ENCODE measurements at regions not wholly inside any gene's neighbourhood (a gene's known extent, or its start where the extent isn't known, plus 50 kb on each side); places are given as distances from the start of the nearest gene placed in this dataset.

DNA sequence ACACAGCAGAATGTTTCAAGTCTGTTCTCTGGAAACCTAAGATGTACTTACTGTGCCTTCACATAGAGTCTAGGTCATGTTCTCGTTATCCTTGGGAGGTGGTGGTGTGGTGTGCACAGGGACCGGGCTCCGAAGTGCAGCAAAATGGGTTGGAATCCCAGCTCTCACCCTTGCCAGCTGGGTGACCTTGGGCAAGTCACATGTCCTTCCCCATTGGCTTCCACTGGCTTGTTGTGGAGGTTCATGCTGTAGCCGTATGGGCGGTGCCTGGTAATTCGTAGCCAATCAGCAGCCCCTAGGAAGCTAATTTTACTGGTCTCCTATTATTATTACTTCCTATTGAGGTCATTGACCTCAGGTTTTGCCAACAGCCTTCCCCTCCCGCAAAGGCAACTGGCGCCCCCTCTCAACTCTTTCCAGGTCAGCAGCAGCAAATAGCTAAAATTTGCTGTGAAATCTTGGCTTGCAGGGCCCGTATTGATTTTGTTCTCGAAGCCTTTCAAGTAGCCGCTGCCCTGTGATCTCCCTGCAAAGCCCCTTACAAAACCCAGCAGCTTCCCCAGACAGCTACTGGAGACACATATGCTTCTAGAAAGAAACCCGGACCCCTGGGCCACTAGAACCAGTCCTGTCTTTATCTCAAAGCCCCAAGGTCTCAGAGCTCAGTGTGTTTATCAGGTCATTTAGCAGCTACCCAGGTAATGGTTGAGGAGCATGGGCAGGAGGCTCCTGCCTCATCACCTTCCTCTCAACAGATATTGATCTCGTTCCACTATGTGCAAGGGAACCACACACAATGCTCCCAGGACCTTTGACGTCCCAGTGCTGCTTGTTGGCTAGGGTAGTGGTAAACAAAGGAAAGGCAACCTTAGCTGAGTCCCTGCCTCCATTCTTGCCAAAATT, 66.5 kb upstream of the SLC1A4 start:
- Histone ChIP-seq H3K9ac (ENCODE audit: extremely low read depth, insufficient read length, low read length) (no peak overlapping the region), H2BK20ac (ENCODE audit: low read depth, low read length, poor library complexity, severe bottlenecking) (no peak overlapping the region), H3K4me1 (ENCODE audit: insufficient read depth, low read length) (peaks cover 5% of the 10 kb centered on the region; the same call in 1 of the 2 replicates), H3K56ac (ENCODE audit: insufficient read length, low read depth, low read length) (no peak overlapping the region), H3K27ac (ENCODE audit: insufficient read length, low read depth, low read length) (no peak overlapping the region), H2BK120ac (ENCODE audit: low read depth, low read length, poor library complexity, severe bottlenecking) (no peak overlapping the region), H4K8ac (replicated peaks; ENCODE audit: insufficient read length, low read depth, low read length) (no peak overlapping the region), H2AK5ac (ENCODE audit: insufficient read length, low read length) (no peak overlapping the region), H2BK5ac (ENCODE audit: insufficient read length, low read length) (no peak overlapping the region), H4K91ac (ENCODE audit: insufficient read length, low read depth, low read length) (no peak overlapping the region), H4K5ac (ENCODE audit: insufficient read length, low read depth, low read length) (no peak overlapping the region), H2BK15ac (ENCODE audit: low read depth, low read length) (no peak overlapping the region), H3T11ph (ENCODE audit: low read length) (no peak overlapping the region), H3K4me2 (ENCODE audit: insufficient read depth, insufficient read length, low read length) (no peak overlapping the region), H3K23ac (ENCODE audit: insufficient read length, low read depth, low read length) (no peak overlapping the region), H3K14ac (ENCODE audit: insufficient read depth, low read length) (no peak overlapping the region), H3K23me2 (ENCODE audit: insufficient read length, low read depth, low read length, poor library complexity, severe bottlenecking) (no peaks in the 10 kb centered on the region), H3K4ac (ENCODE audit: low read depth, low read length) (no peak overlapping the region), H4K20me1 (ENCODE audit: control insufficient read depth, insufficient read depth, insufficient read length) (no peaks in the 10 kb centered on the region), H2AFZ (ENCODE audit: low read length) (no peak overlapping the region), H3K27me3 (ENCODE audit: insufficient read depth, low read length) (no peaks in the 10 kb centered on the region), H3K9me3 (ENCODE audit: control insufficient read depth, low read depth, low read length) (peaks cover 3% of the 10 kb centered on the region), H3K79me2 (ENCODE audit: insufficient read depth, low read length) (no peaks in the 10 kb centered on the region), H2BK12ac (ENCODE audit: insufficient read length, low read depth, low read length) (no peak overlapping the region), H3K18ac (ENCODE audit: insufficient read length, low read depth, low read length) (no peak overlapping the region), H3K79me1 (ENCODE audit: insufficient read depth, low read depth, low read length, poor library complexity, severe bottlenecking) (no peaks in the 10 kb centered on the region)
- no peak for DNase-seq
- H3K9me3 Mint-ChIP-seq = peaks cover 25 to 28% of the 10 kb centered on the region in 2 experiments
- WGBS (ENCODE audit: extremely low coverage, insufficient read length, low lambda C conversion rate) = no CpG with 5 or more reads among the region's 14 CpGs
- peak; percentile 58 for TF ChIP-seq CTCF (conservative IDR thresholded peaks at IDR 0.05)
- H3K4me1 Mint-ChIP-seq = peaks cover 17 to 20% of the 10 kb centered on the region in 2 experiments
- H3K27me3 Mint-ChIP-seq (ENCODE audit: low read depth) = peaks cover 34% of the 10 kb centered on the region
- H3K4me3 Mint-ChIP-seq = no peak overlapping the region
- peak overlapping the region in 1 of 3 experiments; percentile 21; a peak in 1 of 7 replicates for H3K27ac Mint-ChIP-seq
- H3K36me3 Mint-ChIP-seq (ENCODE audit: insufficient read depth in 1 of 3, low read depth in 3 of 3) = peaks cover 17 to 23% (median 17%) of the 10 kb centered on the region in 3 experiments

Measured in H9 (cell line).